HG03064 (cell line): ENCODE measurements at regions not wholly inside any gene's neighbourhood (a gene's known extent, or its start where the extent isn't known, plus 50 kb on each side); places are given as distances from the start of the nearest gene placed in this dataset.
"Not testable (repeated sequence)": the region's sequence is repeated elsewhere in the genome, so short reads cannot be mapped to it uniquely, and the experiment has no call there.

Source experiments
- ATAC-seq: cut with Tn5 transposase; IDR thresholded peaks from one replicate; pipeline ENCODE4 v1.9.1; 2021; ENCODE audit warnings: low read depth; ENCODE audit not compliant: unreplicated experiment

- no peak for ATAC-seq
Measured at GRCh38 chr4:14149176-14150053, 521.9 kb upstream of the BOD1L1 start.

- no peak for ATAC-seq
Measured at GRCh38 chr4:14151101-14151500, 523.6 kb upstream of the BOD1L1 start.

- ATAC-seq, result peak; percentile 71
Measured at GRCh38 chr4:14152834-14153519, 525.5 kb upstream of the BOD1L1 start.

- ATAC-seq, result no peak
Measured at GRCh38 chr4:14155803-14156202, 528.3 kb upstream of the BOD1L1 start.

GRCh38 chr4:14157262-14157661, 529.7 kb upstream of the BOD1L1 start:
- ATAC-seq, result peak; percentile 59

- ATAC-seq, result peak; percentile 99
Measured at GRCh38 chr4:14165222-14165920, 537.8 kb upstream of the BOD1L1 start.

GRCh38 chr4:14167876-14168510, 540.5 kb upstream of the BOD1L1 start:
- ATAC-seq, result no peak

GRCh38 chr4:14168919-14169318, 541.4 kb upstream of the BOD1L1 start:
- ATAC-seq, result peak; percentile 63

GRCh38 chr4:14169460-14169859, 541.9 kb upstream of the BOD1L1 start:
- no peak for ATAC-seq

- not testable (repeated sequence) for ATAC-seq
Measured at GRCh38 chr4:14169940-14170339, 542.4 kb upstream of the BOD1L1 start.

- ATAC-seq, result no peak
Measured at GRCh38 chr4:14176613-14177012, 549.1 kb upstream of the BOD1L1 start.

- peak; percentile 88 for ATAC-seq
Measured at GRCh38 chr4:14177987-14178386, 550.5 kb upstream of the BOD1L1 start.

GRCh38 chr4:14178421-14178820, 550.9 kb upstream of the BOD1L1 start:
- ATAC-seq, result peak; percentile 67

GRCh38 chr4:14180166-14180565, 552.6 kb upstream of the BOD1L1 start:
- no peak for ATAC-seq

GRCh38 chr4:14180983-14181601, 553.6 kb upstream of the BOD1L1 start:
- ATAC-seq, result no peak

GRCh38 chr4:14182148-14182547, 554.6 kb upstream of the BOD1L1 start:
- no peak for ATAC-seq

GRCh38 chr4:14184265-14184664, 556.7 kb upstream of the BOD1L1 start:
- no peak for ATAC-seq

GRCh38 chr4:14184767-14185166, 557.2 kb upstream of the BOD1L1 start:
- no peak for ATAC-seq

- ATAC-seq, result no peak
Measured at GRCh38 chr4:14188214-14188613, 560.7 kb upstream of the BOD1L1 start.

GRCh38 chr4:14193601-14194000, 566.1 kb upstream of the BOD1L1 start:
- no peak for ATAC-seq
